GM13977 (cell line): ENCODE measurements at regions not wholly inside any gene's neighbourhood (a gene's known extent, or its start where the extent isn't known, plus 50 kb on each side); places are given as distances from the start of the nearest gene placed in this dataset.

Experiments used
- DNase-seq: peaks from one replicate; pipeline ENCODE4 v3.0.0; 2012; ENCODE audit warnings: low spot score
- CTCF ChIP-seq: IDR thresholded peaks from 2 replicates; pipeline ENCODE4 v1.5.1; 2012; ENCODE audit warnings: mild to moderate bottlenecking, control low read depth; ENCODE audit not compliant: insufficient read depth; ENCODE audit errors: extremely low read depth, missing control alignments
- in situ Hi-C: fragments of 300-500 bp; cut with MboI; formaldehyde crosslinking; loops from one replicate; pipeline ENCODE4 v1.12.0; 2022; ENCODE audit warnings: low sequenced_read_pairs, low pct_unique_long_range_greater_than_20kb, mixed read lengths, inconsistent platforms; ENCODE audit not compliant: unreplicated experiment

DNA sequence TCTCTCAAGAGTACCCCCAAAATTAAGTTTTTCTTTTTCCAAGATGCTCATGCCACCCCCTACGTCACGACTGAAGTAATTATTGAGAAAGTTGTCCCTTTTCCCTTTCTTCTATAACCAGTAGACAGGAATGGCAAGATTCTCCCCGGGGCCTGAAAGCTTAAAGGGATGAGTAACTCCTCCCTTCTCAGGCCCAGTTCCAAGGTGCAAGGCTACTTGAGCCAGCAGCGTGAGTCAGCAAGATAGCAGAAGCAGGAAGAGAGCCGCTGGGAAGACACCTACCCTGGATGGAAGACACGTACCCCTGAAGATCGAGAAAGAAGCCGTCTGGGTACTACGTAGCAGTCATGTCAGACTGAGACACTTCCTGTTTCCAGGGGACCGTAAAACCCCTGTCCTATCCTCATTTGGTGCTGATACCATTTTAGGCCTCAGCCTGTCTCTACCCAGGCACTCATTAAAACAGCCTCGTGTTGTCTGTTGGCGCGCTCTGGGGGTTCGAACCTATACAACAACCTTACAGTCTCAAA is 241.0 kb downstream of the ADGRG6 start:
- no peak for TF ChIP-seq CTCF
- DNase-seq: no peak
- in situ Hi-C loops: no loop called here

- in situ Hi-C loops: no loop called here
- no peak for DNase-seq
- TF ChIP-seq CTCF: no peak
Measured at GRCh38 chr6:142543606-142544005, 241.8 kb downstream of the ADGRG6 start.

DNA sequence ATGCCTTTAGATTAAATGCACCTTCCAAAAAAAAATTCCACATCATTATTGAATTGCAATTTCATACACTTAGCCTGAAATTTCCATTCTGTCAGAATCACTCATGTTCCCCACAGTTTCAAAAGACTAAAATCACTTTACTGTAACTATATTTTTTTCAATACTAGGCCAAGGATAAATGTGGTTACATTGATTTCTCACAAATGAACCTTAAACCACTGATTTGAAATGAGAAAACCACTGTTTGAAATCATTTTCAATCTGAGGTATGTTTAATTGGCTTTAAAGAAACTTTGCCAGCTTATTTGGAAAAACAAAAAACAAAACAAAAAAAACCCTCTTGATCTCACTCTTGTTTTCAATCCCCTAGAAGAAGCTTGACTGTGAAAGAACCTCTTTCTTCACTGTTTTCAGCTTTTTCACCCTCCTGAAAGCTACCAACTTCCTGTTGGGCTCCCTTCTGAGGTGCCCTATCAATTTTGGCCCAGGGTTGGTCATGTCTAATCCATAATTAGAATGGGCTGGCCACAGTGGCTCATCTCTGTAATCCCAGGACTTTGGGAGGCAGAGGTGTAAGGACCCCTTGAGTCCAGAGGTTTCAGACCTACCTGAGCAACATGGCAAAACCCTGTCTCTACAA is 242.5 kb downstream of the ADGRG6 start:
- in situ Hi-C loops: no loop called here
- no peak for DNase-seq
- no peak for TF ChIP-seq CTCF

GRCh38 chr6:142545147-142545546 is 243.3 kb downstream of the ADGRG6 start:
- in situ Hi-C loops: no loop called here
- DNase-seq: no peak
- TF ChIP-seq CTCF: no peak

DNA sequence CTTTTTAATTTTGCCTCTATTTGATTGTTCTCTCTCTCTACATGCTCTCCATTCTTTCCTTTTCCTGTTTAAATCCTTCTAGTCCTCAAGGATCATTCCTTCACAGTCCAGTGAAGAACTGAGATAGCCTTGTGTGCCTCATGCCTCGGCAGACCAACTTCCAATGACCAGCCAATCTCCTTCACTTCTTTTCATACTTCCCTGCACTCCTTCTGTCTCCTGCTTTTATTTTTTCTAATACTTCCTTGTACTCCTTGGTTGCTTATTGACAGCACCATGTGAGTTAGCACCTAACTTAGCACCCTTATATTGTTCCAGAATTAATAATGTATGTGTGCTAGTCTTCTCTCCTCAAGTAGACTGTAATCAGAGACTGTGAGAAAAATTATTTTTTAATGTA is 246.8 kb downstream of the ADGRG6 start:
- TF ChIP-seq CTCF: no peak
- no peak for DNase-seq
- in situ Hi-C loops: no loop called here

DNA sequence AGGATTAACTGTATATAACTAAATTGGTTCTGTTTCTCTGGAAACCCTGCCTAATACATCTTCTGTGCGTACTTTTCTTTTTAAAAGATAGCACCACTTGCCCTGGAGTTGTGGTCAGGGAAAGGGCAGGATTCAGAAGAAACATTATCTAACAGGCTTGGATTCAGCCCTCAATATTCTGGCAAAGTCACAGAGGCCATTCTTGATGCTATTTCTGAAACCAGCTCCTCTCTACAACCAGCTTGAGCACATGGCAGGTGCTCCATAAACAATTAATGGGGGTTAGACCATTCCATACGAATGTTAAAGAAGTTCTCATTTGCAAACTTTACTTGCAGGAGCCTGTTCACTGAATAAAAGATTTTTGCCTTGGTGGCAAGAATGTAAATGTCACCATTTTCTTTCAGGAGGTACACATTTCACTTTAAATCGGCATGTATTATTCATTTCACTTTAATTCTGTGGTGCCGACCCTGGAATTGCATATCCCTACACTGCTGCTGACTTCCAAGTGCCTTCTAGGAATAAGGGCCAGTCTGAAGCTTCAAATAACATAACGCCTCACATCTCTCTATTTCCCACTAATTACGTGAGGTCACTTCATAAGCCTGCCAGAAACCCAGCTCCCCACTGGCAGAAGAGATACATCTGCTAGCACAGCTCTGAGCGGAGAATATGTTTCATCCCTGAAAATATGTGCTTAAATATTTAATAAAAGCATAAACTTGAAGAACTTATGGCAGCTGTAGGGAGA is 248.7 kb downstream of the ADGRG6 start:
- in situ Hi-C loops: no loop called here
- TF ChIP-seq CTCF: no peak
- DNase-seq: no peak
